HL-60 (cell line): ENCODE measurements at regions not wholly inside any gene's neighbourhood (a gene's known extent, or its start where the extent isn't known, plus 50 kb on each side); places are given as distances from the start of the nearest gene placed in this dataset.
"Not testable (repeated sequence)": the region's sequence is repeated elsewhere in the genome, so short reads cannot be mapped to it uniquely, and the experiment has no call there.

Experiments
- DNase-seq, 2 experiments: peaks; one replicate each; pipeline ENCODE4 v3.0.0-alpha.2; 2010 to 2020; ENCODE audit warnings: low read depth in 1 of 2, low spot score in 1 of 2
- H3K27ac ChIP-seq: fragments of 250-450 bp; sonication (Bioruptor Pico); replicated peaks from 2 replicates; pipeline ENCODE4 v1.5.1; 2020; ENCODE audit warnings: mild to moderate bottlenecking, moderate library complexity
- H3K27me3 ChIP-seq: fragments of 250-450 bp; sonication (Bioruptor Pico); 2 replicates; pipeline ENCODE4 v1.5.1; 2021; ENCODE audit warnings: mild to moderate bottlenecking, moderate library complexity; ENCODE audit not compliant: insufficient read depth, poor library complexity, severe bottlenecking
- H3K4me3 ChIP-seq: replicated peaks from 2 replicates; pipeline ENCODE4 v1.5.1; 2011; ENCODE audit warnings: mild to moderate bottlenecking, control low read depth, low read length; ENCODE audit not compliant: insufficient read depth
- GABPA ChIP-seq: IDR thresholded peaks from 2 replicates; pipeline ENCODE4 v1.6.1; 2012; ENCODE audit warnings: low read depth
- POLR2AphosphoS5 ChIP-seq: IDR thresholded peaks from 2 replicates; pipeline ENCODE4 v1.6.1; 2012; ENCODE audit warnings: low read depth
- SPI1 ChIP-seq: IDR thresholded peaks from 2 replicates; pipeline ENCODE4 v1.6.1; 2012; ENCODE audit warnings: low read depth, mild to moderate bottlenecking, borderline replicate concordance
- TF ChIP-seq, protein P1 (sequence below): IDR thresholded peaks from one replicate; pipeline ENCODE4 v1.5.1; 2011; ENCODE audit warnings: low read length, control low read depth, inconsistent platforms; ENCODE audit not compliant: insufficient read depth
- TF ChIP-seq, protein P2 (sequence below): IDR thresholded peaks from 2 replicates; pipeline ENCODE4 v1.6.1; 2012; ENCODE audit warnings: low read depth; ENCODE audit not compliant: insufficient replicate concordance

DNA sequence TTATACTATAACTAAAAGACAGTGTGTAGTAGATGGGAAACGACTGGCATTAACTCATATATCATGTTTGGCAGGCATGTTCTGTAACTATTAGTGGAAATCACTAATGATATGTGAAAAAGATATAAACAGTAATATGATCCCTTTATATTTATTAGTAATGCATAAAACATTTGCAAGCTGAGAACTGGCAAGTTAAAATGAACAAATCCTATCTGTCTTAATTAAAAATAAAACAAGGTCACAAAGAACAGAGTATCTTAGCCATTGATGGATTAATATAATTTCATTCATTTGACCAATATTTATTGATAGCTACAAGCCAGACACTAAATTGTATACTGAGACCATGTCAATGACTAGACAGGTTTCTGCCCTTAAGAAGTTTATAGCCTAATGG lies 154.5 kb downstream of the CRPPA start:
- Histone ChIP-seq H3K4me3 (no peak overlapping the region), H3K27me3 (no peaks in the 10 kb centered on the region), H3K27ac (no peak overlapping the region)
- TF ChIP-seq POLR2AphosphoS5 (no peak), GABPA (no peak), SPI1 (no peak)
- TF ChIP-seq, protein P1, sequence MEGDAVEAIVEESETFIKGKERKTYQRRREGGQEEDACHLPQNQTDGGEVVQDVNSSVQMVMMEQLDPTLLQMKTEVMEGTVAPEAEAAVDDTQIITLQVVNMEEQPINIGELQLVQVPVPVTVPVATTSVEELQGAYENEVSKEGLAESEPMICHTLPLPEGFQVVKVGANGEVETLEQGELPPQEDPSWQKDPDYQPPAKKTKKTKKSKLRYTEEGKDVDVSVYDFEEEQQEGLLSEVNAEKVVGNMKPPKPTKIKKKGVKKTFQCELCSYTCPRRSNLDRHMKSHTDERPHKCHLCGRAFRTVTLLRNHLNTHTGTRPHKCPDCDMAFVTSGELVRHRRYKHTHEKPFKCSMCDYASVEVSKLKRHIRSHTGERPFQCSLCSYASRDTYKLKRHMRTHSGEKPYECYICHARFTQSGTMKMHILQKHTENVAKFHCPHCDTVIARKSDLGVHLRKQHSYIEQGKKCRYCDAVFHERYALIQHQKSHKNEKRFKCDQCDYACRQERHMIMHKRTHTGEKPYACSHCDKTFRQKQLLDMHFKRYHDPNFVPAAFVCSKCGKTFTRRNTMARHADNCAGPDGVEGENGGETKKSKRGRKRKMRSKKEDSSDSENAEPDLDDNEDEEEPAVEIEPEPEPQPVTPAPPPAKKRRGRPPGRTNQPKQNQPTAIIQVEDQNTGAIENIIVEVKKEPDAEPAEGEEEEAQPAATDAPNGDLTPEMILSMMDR: no peak
- TF ChIP-seq, protein P2, sequence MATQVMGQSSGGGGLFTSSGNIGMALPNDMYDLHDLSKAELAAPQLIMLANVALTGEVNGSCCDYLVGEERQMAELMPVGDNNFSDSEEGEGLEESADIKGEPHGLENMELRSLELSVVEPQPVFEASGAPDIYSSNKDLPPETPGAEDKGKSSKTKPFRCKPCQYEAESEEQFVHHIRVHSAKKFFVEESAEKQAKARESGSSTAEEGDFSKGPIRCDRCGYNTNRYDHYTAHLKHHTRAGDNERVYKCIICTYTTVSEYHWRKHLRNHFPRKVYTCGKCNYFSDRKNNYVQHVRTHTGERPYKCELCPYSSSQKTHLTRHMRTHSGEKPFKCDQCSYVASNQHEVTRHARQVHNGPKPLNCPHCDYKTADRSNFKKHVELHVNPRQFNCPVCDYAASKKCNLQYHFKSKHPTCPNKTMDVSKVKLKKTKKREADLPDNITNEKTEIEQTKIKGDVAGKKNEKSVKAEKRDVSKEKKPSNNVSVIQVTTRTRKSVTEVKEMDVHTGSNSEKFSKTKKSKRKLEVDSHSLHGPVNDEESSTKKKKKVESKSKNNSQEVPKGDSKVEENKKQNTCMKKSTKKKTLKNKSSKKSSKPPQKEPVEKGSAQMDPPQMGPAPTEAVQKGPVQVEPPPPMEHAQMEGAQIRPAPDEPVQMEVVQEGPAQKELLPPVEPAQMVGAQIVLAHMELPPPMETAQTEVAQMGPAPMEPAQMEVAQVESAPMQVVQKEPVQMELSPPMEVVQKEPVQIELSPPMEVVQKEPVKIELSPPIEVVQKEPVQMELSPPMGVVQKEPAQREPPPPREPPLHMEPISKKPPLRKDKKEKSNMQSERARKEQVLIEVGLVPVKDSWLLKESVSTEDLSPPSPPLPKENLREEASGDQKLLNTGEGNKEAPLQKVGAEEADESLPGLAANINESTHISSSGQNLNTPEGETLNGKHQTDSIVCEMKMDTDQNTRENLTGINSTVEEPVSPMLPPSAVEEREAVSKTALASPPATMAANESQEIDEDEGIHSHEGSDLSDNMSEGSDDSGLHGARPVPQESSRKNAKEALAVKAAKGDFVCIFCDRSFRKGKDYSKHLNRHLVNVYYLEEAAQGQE: no peak
- DNase-seq: no peak

DNA sequence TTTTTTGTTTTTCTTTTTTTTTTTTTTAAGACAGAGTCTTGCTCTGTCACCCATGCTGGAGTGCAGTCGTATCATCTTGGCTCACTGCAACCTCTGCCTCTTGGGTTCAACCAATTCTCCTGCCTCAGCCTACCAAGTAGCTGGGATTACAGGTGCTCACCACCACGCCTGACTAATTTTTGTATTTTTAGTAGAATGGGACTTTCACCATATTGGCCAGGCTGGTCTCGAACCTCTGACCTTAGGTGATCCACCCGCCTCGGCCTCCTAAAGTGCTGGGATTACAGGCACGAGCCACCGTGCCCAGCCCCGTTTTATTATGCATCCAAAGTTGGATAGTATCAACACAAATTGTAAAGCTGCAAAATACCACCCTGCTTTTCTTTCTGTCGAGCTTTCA lies 154.9 kb downstream of the CRPPA start:
- H3K27me3 ChIP-seq, DNase-seq, H3K27ac ChIP-seq, H3K4me3 ChIP-seq: not testable (repeated sequence)

DNA sequence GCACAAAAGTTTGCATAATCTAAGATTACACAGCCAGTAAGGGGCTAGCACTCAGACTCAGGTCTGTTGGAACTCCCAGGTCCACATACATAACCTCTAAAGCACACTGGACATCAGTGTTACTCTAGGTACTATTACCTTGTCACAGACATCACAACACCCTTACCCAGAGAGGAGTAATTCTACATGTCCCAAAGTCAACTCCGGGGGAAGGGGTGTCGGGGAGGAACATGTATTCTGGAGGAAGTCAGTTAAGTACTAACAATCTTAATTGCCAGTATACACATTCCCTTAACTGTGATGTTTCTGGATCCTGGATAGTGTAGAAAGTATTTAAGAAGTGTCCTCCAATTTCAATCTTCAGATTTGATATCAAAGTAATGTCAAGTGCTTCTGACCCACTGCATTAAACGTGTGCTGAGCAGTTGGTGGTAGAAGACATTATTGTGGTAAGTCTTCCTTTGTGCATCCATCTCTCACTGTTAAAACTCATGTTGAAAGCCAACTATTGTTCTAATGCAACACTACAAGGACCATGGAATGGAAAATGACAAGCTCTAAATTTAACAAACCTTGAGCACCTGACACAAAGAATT lies 155.4 kb downstream of the CRPPA start:
- TF ChIP-seq SPI1: no peak
- TF ChIP-seq, protein P1: no peak
- TF ChIP-seq, protein P2: no peak
- TF ChIP-seq POLR2AphosphoS5: no peak
- TF ChIP-seq GABPA: no peak
- no peak for DNase-seq
- Histone ChIP-seq H3K27ac (no peak overlapping the region), H3K27me3 (no peaks in the 10 kb centered on the region), H3K4me3 (no peak overlapping the region)

DNA sequence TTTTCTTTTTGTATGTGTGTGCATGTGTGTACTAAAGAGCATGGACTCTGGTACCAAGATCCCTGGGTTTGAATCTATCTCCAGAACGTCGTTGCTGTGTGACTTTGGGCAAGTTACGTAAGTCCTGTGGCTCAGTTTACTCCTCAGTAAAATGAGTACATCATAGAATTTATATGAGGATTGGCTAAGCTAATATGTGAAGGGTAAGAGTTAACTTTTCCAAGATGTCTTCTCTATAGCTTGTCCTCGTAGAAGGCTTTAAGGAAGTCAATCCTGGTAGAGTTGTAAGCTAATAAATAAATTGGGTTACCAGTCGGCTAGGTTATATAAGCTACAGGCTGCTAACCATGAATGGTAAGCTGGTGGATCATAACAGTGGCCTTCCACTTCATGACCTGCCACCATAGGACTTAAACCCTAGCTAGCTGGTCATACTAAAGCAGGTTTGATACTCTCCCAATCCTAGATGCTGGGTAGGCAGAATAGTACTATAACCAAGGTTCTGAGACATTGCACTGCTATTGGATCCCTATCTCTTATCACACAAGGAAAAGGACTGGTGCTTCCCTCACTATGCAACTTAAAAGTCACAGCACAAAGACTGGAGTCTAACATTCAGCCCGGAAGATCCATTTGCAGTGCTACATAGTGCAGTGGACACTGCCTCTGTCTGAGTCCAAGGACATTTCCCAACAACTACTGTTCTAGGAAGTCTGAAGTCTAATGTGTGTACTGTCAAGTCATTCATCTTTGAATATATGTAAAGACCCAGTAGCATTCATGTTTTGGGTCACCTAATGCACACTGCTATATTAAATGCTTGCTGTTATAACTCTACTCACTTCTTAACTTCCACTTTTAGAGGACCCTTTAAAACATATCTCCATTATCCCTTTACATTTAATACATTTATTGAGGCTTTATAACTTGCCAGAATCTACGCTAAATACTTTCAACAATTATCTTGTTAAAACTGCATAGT lies 156.2 kb downstream of the CRPPA start:
- Histone ChIP-seq H3K27me3 (no peaks in the 10 kb centered on the region), H3K4me3 (no peak overlapping the region), H3K27ac (no peak overlapping the region)
- TF ChIP-seq, protein P1: no peak
- TF ChIP-seq GABPA (no peak), SPI1 (no peak), POLR2AphosphoS5 (no peak)
- TF ChIP-seq, protein P2: no peak
- DNase-seq: no peak
